Stimulated activated CD4-positive, alpha-beta T cell treated with anti-CD3 and anti-CD28 coated beads, Interleukin-4, amount 100 ng/mL, for 1 hour (primary cell): ENCODE measurements at regions not wholly inside any gene's neighbourhood (a gene's known extent, or its start where the extent isn't known, plus 50 kb on each side); places are given as distances from the start of the nearest gene placed in this dataset.

Experiments
- DNase-seq: peaks from one replicate; pipeline ENCODE4 v3.0.0-alpha.2; 2020

DNA sequence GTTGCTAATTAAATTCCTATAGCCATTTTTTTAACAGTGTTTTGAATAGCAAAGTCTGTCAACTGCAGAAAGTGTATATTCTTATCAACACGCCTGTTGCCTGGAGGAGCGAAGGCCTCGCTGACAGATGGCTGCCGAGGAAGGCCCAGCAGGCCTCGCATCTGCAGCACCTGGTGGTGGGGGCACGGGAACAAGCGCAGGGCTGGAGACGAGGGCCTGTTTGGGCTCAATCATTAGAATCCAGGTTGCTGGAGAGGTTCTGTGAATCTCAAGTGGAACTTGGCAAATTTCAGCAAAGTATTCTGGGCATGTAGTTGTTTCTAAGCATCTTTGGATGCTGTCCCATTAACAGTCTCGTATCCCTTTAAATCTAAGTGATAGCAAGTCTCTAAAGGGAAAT is 66.1 kb upstream of the FAM204A start:
- no peak for DNase-seq

DNA sequence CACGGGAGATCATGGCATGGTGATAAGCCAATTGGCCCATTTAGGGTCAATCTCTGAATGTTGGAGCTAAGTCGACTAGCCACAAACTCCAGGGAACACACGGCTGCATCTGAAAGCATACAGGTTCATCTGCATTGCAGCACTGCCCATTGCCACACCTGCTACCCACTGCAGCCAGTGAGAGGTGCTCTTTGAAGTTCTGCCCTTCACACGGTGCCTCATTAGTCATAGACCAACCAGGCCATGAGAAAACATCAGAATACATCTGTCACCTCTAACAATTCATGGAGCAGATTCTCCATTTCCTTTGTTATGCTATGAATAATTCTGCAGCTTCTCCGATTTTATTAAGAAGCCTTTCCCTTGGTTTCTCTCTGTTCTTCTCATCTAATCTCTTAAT is 65.7 kb upstream of the FAM204A start:
- DNase-seq = no peak

DNA sequence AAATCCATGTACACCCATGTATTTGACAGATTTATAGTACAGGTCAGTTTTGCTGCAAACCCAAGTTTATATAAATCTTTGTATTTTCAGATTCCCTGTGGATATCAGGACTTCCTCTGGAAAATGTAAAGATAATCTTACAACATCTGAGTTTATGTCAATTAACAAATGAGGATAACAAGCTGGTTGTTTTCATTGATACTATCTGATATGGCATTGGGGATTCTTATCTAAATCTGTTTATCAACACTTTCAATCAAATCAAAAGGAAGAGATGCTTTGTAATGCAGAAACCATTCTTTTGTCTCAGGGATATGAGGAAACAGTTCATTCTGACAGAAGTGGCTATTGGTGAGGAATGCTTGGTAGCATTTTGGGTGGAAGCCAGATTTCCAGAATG is 64.9 kb upstream of the FAM204A start:
- no peak for DNase-seq

DNA sequence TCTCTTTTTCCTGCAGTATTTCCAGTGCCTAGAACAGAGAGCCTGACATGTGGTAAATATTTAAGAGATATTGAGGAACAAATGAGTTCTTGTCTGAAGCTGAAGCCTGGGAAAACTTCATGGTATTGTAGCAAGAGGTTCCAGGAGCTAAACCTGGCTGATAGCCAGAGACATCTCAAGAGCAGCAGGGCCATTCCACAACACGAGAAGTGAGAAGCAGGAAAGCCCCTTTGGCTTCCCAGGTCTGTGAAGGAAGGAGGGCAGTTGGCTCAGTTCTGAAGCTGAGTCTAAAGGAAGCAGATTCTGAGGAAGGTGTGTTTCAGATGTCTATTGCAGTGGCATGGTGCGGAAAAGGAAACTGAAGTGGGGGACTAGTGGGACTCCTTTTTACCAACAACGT is 63.8 kb upstream of the FAM204A start:
- no peak for DNase-seq

DNA sequence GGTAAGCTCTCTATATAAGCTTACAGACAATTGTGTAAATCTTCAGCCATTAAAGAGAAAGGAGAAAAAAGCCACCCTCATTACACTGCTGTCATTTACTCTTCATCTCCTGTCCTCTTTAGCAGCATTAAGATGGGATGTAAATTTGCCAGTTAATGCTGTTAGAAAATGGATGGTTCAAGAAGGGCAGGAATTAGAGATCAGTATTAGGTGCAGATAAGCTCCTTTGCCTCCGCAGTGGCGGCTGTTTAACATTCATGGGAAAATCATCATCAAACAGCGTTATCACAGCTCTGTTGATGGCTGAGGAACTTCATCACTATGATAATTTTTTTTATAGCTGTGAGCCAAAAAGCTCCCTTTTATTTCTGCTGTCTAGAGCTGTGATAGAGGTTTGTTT is 61.8 kb upstream of the FAM204A start:
- no peak for DNase-seq

DNA sequence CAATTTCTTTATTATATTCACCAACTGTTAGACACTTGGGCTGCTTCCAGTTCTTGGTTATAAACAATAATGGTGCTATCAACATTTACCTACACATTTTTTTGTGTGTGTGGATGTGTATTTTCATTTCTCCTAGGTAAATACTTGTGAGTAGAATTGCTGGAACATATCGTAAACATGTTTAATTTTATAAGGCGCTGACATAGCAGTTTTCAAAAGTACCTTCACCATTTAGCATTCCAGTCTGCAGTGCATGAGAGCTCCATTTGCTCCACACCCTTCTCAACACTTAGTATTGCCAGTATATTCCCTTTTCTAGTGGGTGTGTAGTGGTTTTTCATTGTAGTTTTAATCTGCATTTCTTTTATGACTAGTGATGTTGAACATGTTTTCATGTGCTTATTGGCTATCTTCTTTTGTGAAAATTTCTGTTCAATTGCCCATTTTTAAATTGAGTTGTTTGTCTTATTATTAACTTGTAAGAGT is 59.6 kb upstream of the FAM204A start:
- no peak for DNase-seq

DNA sequence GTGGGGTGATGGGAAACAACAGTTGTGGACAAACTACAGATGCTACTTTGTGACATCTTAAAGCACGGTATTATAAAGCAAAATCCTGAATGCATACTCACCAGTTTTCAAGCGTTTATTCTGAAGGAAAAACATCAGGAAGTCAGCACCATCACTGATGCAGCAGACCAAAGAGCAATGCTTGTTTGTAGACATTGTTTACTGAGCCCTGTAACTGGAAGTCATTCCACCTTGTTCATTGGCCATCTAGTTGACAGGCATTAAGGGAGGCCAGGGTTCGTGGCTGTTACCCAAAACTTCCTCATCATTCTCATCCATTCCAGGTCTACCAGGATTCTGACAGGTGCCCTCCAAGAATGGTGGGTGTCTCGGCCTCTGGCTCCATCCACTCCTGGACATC is 55.3 kb upstream of the FAM204A start:
- no peak for DNase-seq

DNA sequence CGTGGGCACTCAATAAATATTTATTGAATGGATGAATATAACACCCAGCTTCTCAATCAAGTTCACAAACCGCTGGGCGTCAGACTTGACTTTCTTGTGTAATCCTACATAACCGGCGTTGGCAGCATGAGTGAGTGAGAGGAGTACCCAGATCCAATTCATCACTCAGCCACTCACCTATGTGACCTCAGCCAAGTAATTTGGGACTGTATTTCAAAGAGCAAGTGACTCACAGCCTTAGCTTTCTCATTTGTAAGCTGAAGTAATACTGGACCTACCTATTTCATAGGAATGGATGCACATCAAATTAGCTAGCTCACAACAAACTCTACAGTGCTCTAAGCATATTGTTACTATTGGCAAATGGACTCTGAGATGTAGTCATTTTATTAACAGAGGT is 53.8 kb upstream of the FAM204A start:
- DNase-seq = no peak

DNA sequence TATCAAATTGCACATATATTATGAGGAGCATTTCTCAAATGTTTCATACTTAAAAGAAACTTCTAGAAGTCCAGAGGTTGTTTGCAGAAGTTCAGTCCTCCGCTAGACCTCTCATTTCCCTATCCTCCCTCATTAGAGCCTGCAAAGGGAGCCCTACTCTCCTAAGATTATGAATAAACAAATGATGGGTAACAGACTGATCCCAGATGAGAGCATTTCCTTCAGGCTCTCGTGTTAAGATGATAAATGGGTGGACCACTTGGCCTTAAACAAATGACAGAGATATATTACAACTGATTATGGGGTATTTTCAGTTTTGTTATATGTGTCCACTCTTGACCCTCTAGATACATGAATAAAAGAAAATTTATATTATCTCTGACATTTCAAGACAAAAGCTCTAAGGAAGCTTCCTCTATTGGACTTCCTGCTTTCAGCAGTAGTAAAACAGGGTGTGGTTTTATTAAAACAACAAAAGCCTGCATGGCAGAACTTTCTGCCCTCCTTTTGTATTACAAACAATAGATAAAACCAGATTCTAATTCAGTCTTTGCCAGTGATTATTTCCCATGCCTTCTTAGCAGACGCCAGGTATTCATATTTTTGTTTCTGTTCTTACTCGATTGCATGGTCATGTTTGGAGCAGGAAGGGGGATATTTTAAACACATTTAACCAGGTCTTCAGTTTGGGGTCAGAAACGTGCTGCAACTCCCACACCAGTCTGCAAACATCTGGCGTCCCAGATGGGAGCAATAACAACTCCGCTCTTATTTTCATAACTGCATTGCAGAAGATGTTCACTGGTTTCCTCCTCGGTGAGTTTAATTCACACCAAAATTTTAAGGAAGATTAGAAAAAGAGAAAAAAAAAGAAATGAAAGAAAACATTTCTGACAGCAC is 52.4 kb upstream of the FAM204A start:
- DNase-seq = no peak

DNA sequence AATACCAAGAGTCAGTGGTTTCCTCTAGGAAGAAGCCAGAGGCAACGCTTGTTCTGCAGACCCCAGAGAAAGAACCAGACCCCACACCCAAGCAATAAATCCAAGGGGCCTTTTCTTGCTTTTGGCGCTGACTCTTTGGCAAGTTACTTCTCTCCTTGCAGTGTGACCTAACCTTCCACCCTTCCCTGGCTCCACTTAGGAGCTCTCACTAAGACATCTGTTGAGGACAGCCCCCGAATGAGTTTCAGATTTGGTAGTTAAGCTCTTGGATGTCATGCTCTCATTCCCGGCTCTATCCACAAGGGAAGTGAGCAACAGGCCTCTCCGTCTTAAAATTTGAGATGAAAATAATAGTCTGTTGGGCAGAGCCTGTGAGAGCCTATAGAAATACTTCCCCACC is 50.6 kb upstream of the FAM204A start:
- no peak for DNase-seq
